Osteocyte (in vitro differentiated cells): ENCODE measurements at regions not wholly inside any gene's neighbourhood (a gene's known extent, or its start where the extent isn't known, plus 50 kb on each side); places are given as distances from the start of the nearest gene placed in this dataset.
"Not testable (repeated sequence)": the region's sequence is repeated elsewhere in the genome, so short reads cannot be mapped to it uniquely, and the experiment has no call there.

Source experiments
- DNase-seq: peaks from one replicate; pipeline ENCODE4 v3.0.0; 2021; ENCODE audit warnings: mixed read lengths; ENCODE audit not compliant: unreplicated experiment; ENCODE audit errors: extremely low spot score
- H3K27ac Mint-ChIP-seq: one replicate; pipeline ENCODE4 v1.8.0; 2021; ENCODE audit warnings: mild to moderate bottlenecking, mixed read lengths; ENCODE audit not compliant: unreplicated experiment
- H3K27me3 Mint-ChIP-seq: one replicate; pipeline ENCODE4 v1.8.0; 2021; ENCODE audit warnings: mixed read lengths; ENCODE audit not compliant: unreplicated experiment
- H3K36me3 Mint-ChIP-seq: one replicate; pipeline ENCODE4 v1.8.0; 2021; ENCODE audit warnings: mixed read lengths; ENCODE audit not compliant: unreplicated experiment
- H3K4me1 Mint-ChIP-seq: one replicate; pipeline ENCODE4 v1.8.0; 2021; ENCODE audit warnings: mixed read lengths; ENCODE audit not compliant: unreplicated experiment
- H3K4me3 Mint-ChIP-seq: one replicate; pipeline ENCODE4 v1.8.0; 2021; ENCODE audit warnings: mild to moderate bottlenecking, moderate library complexity, mixed read lengths; ENCODE audit not compliant: unreplicated experiment
- H3K9me3 Mint-ChIP-seq: one replicate; pipeline ENCODE4 v1.8.0; 2021; ENCODE audit warnings: mixed read lengths; ENCODE audit not compliant: unreplicated experiment
- TF ChIP-seq, protein P1 (sequence below): fragments of 200-600 bp; sonication (generic); IDR thresholded peaks from 2 replicates; pipeline ENCODE4 v1.5.0; 2021; ENCODE audit warnings: antibody characterized with exemption, mild to moderate bottlenecking, moderate library complexity

DNA sequence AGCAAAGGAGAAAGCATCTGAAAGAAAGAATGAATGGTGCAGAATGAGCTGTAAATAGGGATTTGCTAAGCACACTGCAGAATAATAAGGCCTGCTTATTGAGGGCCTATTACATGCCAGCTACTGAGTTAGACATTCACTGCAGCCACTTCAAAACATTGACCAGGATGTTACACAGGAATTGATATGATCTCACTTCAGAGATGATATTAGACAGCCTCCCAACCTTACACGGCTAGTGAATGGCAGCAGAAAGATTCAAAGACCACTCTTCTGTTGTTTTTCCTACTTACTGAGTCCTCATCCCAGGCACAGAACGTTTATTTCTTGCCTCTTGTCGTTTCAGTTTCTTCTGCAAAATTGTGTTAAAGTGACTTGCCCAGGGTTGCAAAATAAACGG lies 1209.9 kb upstream of the WWC1 start:
- no peak overlapping the region for H3K27ac Mint-ChIP-seq
- H3K4me3 Mint-ChIP-seq = no peak overlapping the region
- no peaks in the 10 kb centered on the region for H3K4me1 Mint-ChIP-seq
- no peak for DNase-seq
- H3K27me3 Mint-ChIP-seq = peaks cover 2% of the 10 kb centered on the region
- no peaks in the 10 kb centered on the region for H3K36me3 Mint-ChIP-seq
- H3K9me3 Mint-ChIP-seq = no peaks in the 10 kb centered on the region
- TF ChIP-seq, protein P1, sequence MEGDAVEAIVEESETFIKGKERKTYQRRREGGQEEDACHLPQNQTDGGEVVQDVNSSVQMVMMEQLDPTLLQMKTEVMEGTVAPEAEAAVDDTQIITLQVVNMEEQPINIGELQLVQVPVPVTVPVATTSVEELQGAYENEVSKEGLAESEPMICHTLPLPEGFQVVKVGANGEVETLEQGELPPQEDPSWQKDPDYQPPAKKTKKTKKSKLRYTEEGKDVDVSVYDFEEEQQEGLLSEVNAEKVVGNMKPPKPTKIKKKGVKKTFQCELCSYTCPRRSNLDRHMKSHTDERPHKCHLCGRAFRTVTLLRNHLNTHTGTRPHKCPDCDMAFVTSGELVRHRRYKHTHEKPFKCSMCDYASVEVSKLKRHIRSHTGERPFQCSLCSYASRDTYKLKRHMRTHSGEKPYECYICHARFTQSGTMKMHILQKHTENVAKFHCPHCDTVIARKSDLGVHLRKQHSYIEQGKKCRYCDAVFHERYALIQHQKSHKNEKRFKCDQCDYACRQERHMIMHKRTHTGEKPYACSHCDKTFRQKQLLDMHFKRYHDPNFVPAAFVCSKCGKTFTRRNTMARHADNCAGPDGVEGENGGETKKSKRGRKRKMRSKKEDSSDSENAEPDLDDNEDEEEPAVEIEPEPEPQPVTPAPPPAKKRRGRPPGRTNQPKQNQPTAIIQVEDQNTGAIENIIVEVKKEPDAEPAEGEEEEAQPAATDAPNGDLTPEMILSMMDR = no peak

DNA sequence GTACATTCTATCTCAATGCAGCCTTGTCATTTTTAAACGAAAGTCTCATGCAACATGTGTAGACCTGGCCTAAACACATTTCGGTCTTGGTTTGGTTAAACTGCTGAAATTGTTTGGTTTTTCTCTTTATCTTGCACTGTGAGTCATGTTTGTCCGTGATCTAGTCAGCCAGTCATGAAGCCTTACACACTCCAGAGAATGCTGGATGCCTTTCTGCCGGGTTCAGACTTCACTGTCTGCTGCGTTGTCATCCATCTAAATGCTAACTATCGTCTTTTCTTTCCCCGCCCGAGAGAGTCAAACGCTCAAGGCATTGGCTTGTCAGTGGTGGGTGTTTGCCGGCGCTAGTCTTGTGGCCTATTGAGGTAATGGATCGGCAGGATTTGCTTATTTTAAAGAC lies 1194.6 kb upstream of the WWC1 start:
- Mint-ChIP-seq H3K4me1 (no peaks in the 10 kb centered on the region), H3K27me3 (peaks cover 4% of the 10 kb centered on the region), H3K27ac (no peak overlapping the region), H3K9me3 (no peaks in the 10 kb centered on the region), H3K4me3 (no peak overlapping the region), H3K36me3 (no peaks in the 10 kb centered on the region)
- TF ChIP-seq, protein P1 = no peak
- no peak for DNase-seq

DNA sequence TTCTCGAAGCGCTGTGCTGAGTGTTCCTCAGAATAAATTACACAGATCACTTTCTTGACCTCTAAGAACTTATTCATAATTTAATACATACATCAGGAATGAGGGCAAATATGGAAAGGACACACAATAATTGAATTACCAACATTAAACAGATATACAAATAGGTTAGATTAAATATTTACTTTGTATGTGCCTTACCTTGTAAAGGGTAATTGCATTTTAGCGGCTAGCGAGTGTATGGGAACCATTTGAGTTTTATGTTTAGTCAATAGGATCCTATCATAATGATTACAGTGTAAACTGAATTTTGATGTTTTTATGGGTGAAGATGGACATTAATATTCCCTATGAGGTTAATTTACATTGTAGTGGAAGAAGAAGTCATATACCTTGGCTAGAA lies 1187.1 kb upstream of the WWC1 start:
- Mint-ChIP-seq H3K9me3 (no peaks in the 10 kb centered on the region), H3K27me3 (peaks cover 4% of the 10 kb centered on the region), H3K36me3 (no peaks in the 10 kb centered on the region), H3K4me3 (no peak overlapping the region), H3K27ac (no peak overlapping the region), H3K4me1 (no peaks in the 10 kb centered on the region)
- TF ChIP-seq, protein P1 = no peak
- no peak for DNase-seq

DNA sequence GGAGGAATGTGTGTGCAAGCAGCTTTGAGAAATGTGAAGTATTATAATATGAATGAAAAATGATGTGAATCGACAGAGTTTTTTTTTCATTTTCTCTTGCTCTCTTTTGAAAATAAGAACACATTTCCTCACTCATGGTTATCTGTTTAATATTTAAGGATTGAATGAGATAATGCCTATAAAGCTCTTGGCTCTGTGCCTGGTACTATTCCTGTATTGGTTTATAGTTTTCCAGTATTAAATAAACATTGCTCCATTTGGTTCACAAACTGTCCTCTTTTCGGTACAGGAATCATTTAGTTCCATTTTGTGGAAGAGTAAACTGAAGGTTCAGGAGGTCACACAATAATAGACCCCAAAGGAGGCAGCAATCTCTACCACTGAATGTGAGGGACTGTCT lies 1185.5 kb upstream of the WWC1 start:
- no peaks in the 10 kb centered on the region for H3K36me3 Mint-ChIP-seq
- TF ChIP-seq, protein P1 = no peak
- H3K4me1 Mint-ChIP-seq = no peaks in the 10 kb centered on the region
- DNase-seq = no peak
- H3K4me3 Mint-ChIP-seq = no peak overlapping the region
- H3K27me3 Mint-ChIP-seq = peaks cover 4% of the 10 kb centered on the region
- H3K9me3 Mint-ChIP-seq = no peaks in the 10 kb centered on the region
- no peak overlapping the region for H3K27ac Mint-ChIP-seq

DNA sequence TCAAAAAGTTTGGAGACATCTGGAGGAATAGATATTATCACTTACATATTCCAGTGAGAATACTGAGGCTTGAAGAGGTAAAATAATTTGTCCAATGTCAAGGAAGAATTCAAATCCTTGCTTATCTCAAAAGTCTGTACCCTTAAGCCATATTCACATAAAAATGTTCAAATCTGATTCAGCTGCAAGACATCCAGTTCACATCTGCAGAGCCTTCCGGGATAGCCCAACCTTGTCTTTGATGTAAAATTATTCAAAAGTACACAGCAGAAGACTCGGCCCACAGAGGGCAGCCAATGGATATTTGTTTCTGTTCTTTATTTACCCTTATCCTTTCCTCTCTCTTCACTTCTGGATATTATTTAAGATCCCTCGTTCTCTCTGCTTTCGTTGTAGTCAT lies 1183.8 kb upstream of the WWC1 start:
- H3K36me3 Mint-ChIP-seq = no peaks in the 10 kb centered on the region
- TF ChIP-seq, protein P1 = no peak
- no peaks in the 10 kb centered on the region for H3K4me1 Mint-ChIP-seq
- H3K27ac Mint-ChIP-seq = no peak overlapping the region
- H3K27me3 Mint-ChIP-seq = peaks cover 8% of the 10 kb centered on the region
- no peak for DNase-seq
- no peaks in the 10 kb centered on the region for H3K9me3 Mint-ChIP-seq
- no peak overlapping the region for H3K4me3 Mint-ChIP-seq

DNA sequence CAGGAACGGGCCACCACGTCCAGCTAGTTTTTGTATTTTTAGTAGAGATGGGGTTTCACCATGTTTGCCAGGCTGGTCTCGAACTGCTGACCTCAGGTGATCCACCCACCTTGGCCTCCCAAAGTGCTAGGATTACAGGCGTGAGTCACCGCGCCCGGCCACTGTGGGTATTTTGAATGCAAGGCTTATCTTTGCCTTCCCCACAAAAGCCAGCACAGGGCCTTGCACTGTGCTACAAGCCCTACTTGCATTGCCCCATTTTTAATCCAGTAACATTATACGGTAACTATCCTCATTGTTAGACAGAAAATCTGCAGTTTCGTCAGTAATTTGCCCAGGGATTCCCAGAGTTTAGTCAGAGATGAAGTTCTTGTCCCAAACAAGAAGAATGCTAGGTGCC lies 1183.2 kb upstream of the WWC1 start:
- peaks cover 11% of the 10 kb centered on the region for H3K27me3 Mint-ChIP-seq
- not testable (repeated sequence) for DNase-seq, H3K27ac Mint-ChIP-seq, H3K36me3 Mint-ChIP-seq, H3K4me1 Mint-ChIP-seq, H3K9me3 Mint-ChIP-seq, H3K4me3 Mint-ChIP-seq
